Ovary (tissue), 3 donors: ENCODE measurements at regions not wholly inside any gene's neighbourhood (a gene's known extent, or its start where the extent isn't known, plus 50 kb on each side); places are given as distances from the start of the nearest gene placed in this dataset.

Source experiments
- CTCF ChIP-seq, 3 donors: fragments of 450-650 bp in 2 of 3; fragments of 200-600 bp in 1 of 3; IDR thresholded peaks; one replicate each; pipeline versions ENCODE4 v1.5.1 to v1.8.0; 2016 to 2022; ENCODE audit warnings: antibody characterized with exemption in 3 of 3, mild to moderate bottlenecking in 1 of 3
- POLR2A ChIP-seq: fragments of 450-650 bp; IDR thresholded peaks from one replicate; pipeline ENCODE4 v1.6.1; 2017; ENCODE audit warnings: antibody characterized with exemption, mild to moderate bottlenecking, moderate library complexity
- donor health status: DM: no; HTN: no; CAD: no.

DNA sequence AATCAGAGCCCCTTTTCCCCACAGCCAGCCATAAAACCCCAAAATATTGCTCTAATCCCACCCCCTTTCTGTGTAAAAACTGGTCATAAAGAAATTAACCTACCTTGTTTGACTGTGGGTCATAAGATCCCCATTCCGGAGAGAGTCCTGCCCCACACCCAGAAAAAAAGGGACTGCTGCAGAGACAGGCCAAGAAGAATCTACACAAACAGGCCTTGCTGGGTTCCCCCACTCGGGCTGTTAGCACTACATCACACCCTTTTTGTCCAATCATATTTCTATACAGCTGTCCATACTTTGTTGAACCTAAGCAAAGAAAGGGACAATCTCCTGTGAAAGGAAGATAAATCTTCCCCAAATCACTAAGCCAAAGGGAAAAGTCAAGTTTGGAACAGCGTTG, 84.4 kb upstream of the MFGE8 start:
- TF ChIP-seq CTCF (IDR thresholded peaks at IDR 0.05) (no peak), POLR2A (no peak)
